Natural killer cell treated with Interleukin-12 subunit alpha and Interleukin-12 subunit beta and Interleukin-15 and Interleukin-18, amount 100 ng/mL, for 72 hours (primary cell): ENCODE measurements at regions not wholly inside any gene's neighbourhood (a gene's known extent, or its start where the extent isn't known, plus 50 kb on each side); places are given as distances from the start of the nearest gene placed in this dataset.
"Not testable (repeated sequence)": the region's sequence is repeated elsewhere in the genome, so short reads cannot be mapped to it uniquely, and the experiment has no call there.

ENCODE experiments used
- ATAC-seq, 2 donors: fragments of 150-1000 bp; cut with Tn5 transposase in 1 of 2; sonication (Bioruptor Pico), chemical (Tn5 transposase) in 1 of 2; 2 replicates each; pipeline ENCODE4 v1.10.0; 2021
- DNase-seq: peaks from one replicate; pipeline ENCODE4 v3.0.0; 2022; ENCODE audit warnings: low spot score
- H3K27ac Mint-ChIP-seq, 2 donors: 1 replicate in 1 of 2; 2 replicates in 1 of 2; pipeline ENCODE4 v1.8.0; 2022; ENCODE audit warnings: mixed read lengths in 2 of 2, mild to moderate bottlenecking in 1 of 2, moderate library complexity in 1 of 2
- H3K27me3 Mint-ChIP-seq, 2 donors: 1 replicate in 1 of 2; 2 replicates in 1 of 2; pipeline ENCODE4 v1.8.0; 2022; ENCODE audit warnings: mixed read lengths in 2 of 2
- H3K36me3 Mint-ChIP-seq: one replicate; pipeline ENCODE4 v1.8.0; 2022; ENCODE audit warnings: mixed read lengths
- H3K4me1 Mint-ChIP-seq, 2 donors: 1 replicate in 1 of 2; 2 replicates in 1 of 2; pipeline ENCODE4 v1.8.0; 2022; ENCODE audit warnings: low read depth in 2 of 2, mixed read lengths in 2 of 2, mild to moderate bottlenecking in 1 of 2
- H3K4me3 Mint-ChIP-seq: one replicate; pipeline ENCODE4 v1.8.0; 2022; ENCODE audit warnings: mixed read lengths
- H3K9me3 Mint-ChIP-seq: 2 replicates; pipeline ENCODE4 v1.8.0; 2022; ENCODE audit warnings: mixed read lengths

- Mint-ChIP-seq H3K27me3 (no peaks in the 10 kb centered on the region), H3K4me1 (peaks cover 11 to 28% of the 10 kb centered on the region in 2 donors)
Measured at GRCh38 chr5:40346901-40347300, 332.8 kb upstream of the PTGER4 start.

GRCh38 chr5:40338434-40338833 is 341.3 kb upstream of the PTGER4 start:
- peak overlapping the region; percentile 92 for H3K4me3 Mint-ChIP-seq
- H3K27me3 Mint-ChIP-seq, DNase-seq: not testable (repeated sequence)
- peak; percentile 65 to 77 for ATAC-seq
- H3K36me3 Mint-ChIP-seq: peaks cover 56% of the 10 kb centered on the region
- peaks cover 60 to 61% of the 10 kb centered on the region in 2 donors for H3K4me1 Mint-ChIP-seq
- H3K9me3 Mint-ChIP-seq: peaks cover 24% of the 10 kb centered on the region
- peak overlapping the region; percentile 94 to 98 for H3K27ac Mint-ChIP-seq

More at GRCh38 chr5:40346901-40347300, 332.8 kb upstream of the PTGER4 start:
- ATAC-seq: no peak
- Mint-ChIP-seq H3K27ac (peak overlapping the region in 1 of 2 donors; percentile 2), H3K4me3 (no peak overlapping the region), H3K36me3 (peaks cover 40% of the 10 kb centered on the region), H3K9me3 (peaks cover 25% of the 10 kb centered on the region)
- no peak for DNase-seq

DNA sequence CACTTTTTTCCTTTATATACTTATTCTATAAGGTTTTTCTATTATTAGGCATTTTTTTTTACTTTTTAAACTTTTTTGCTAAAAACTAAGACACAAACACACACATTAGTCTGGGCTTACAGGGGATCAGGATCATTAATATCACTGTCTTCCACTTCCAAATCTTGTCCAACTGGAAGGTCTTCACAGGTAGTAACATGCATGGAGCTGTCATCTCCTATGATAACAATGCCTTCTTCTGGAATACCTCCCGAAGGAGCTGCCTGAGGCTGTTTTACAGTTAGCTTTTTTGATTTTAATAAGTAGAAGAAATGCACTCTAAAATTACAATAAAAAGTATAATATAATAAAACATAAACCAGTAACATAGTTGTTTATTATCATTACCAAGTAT is 345.5 kb upstream of the PTGER4 start:
- peaks cover 11% of the 10 kb centered on the region for H3K9me3 Mint-ChIP-seq
- no peak for DNase-seq
- H3K27me3 Mint-ChIP-seq: no peaks in the 10 kb centered on the region
- H3K4me3 Mint-ChIP-seq: no peak overlapping the region
- H3K27ac Mint-ChIP-seq: peak overlapping the region; percentile 94 to 98
- peaks cover 50 to 55% of the 10 kb centered on the region in 2 donors for H3K4me1 Mint-ChIP-seq
- ATAC-seq: no peak
- peaks cover 33% of the 10 kb centered on the region for H3K36me3 Mint-ChIP-seq

DNA sequence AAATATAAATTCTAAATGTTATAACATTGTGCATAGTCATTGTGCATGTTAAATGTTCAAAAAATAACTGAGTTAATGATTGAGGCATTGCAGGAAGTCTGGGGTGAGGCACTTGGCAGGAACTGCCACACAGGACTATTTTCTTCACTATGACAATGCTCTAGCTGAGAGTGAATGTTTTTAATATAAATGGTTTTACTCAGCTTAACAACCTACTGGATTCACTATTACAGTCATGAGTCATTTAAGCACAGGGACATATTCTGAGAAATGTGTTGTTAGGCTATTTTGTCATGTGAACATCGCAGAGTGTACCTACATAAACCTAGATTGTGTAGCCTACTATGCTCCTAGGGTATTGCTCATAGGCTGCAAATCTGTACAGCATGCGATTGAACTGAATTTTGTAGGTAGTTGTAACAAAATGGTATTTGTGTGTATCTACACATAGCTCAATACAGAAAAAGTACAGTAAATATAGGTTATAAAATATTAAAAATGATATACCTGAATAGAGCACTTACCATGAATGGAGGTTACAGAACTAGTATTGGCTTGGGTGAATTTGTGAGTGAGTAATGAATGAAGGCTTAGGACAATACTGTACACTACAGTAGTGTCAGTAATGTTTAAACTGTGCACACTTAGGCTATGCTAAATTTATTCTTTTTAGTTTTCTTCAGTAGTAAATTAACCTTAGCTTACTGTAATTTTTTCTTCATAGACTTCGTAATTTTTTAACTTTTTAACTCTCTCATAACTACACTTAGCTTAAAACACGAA is 346.1 kb upstream of the PTGER4 start:
- ATAC-seq (peak; percentile 95 to 97), DNase-seq (no peak)
- Mint-ChIP-seq H3K36me3 (peaks cover 31% of the 10 kb centered on the region), H3K27ac (peak overlapping the region; percentile 94 to 98), H3K9me3 (peaks cover 10% of the 10 kb centered on the region), H3K4me1 (peaks cover 44 to 49% of the 10 kb centered on the region in 2 donors), H3K27me3 (no peaks in the 10 kb centered on the region), H3K4me3 (peak overlapping the region; percentile 47)

GRCh38 chr5:40332970-40333369 is 346.7 kb upstream of the PTGER4 start:
- Mint-ChIP-seq H3K36me3 (peaks cover 29% of the 10 kb centered on the region), H3K4me1 (peaks cover 38 to 42% of the 10 kb centered on the region in 2 donors), H3K9me3 (peaks cover 9% of the 10 kb centered on the region), H3K4me3 (peak overlapping the region; percentile 22), H3K27ac (peak overlapping the region; percentile 94 to 98), H3K27me3 (no peaks in the 10 kb centered on the region)
- no peak for DNase-seq
- ATAC-seq: no peak

GRCh38 chr5:40331616-40332015 is 348.1 kb upstream of the PTGER4 start:
- DNase-seq (no peak), ATAC-seq (no peak)
- Mint-ChIP-seq H3K9me3 (peaks cover under 1% of the 10 kb centered on the region), H3K36me3 (peaks cover 16% of the 10 kb centered on the region), H3K27me3 (no peaks in the 10 kb centered on the region), H3K4me3 (no peak overlapping the region), H3K27ac (peak overlapping the region; percentile 56 to 79), H3K4me1 (peaks cover 24 to 29% of the 10 kb centered on the region in 2 donors)

DNA sequence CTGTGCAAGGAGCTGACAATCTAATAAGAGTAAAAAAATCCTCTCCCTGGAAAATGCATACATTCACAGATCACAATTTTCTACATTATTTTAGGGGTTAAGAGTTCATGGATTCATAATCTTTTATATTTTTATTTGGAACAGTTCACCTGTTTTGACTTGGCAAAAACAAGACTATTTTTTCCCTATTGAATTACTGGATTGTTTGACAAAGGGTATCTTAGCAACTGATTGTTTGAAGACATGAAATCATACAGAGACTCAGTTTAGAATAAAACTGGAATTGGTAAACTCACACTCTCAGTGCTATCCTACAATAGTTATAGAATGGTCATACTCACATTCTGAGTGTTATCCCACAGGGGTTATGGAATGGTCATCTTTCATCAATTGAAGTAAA is 358.2 kb upstream of the PTGER4 start:
- Mint-ChIP-seq H3K27ac (peak overlapping the region in 1 of 2 donors; percentile 70), H3K27me3 (no peaks in the 10 kb centered on the region), H3K4me3 (no peak overlapping the region), H3K36me3 (peaks cover 5% of the 10 kb centered on the region), H3K9me3 (no peaks in the 10 kb centered on the region), H3K4me1 (peaks cover 20 to 24% of the 10 kb centered on the region in 2 donors)
- no peak for ATAC-seq
- DNase-seq: no peak

- Mint-ChIP-seq H3K4me3 (no peak overlapping the region), H3K27me3 (peaks cover 0 to 7% of the 10 kb centered on the region in 2 donors), H3K36me3 (peaks cover 5% of the 10 kb centered on the region), H3K4me1 (peaks cover 15 to 17% of the 10 kb centered on the region in 2 donors), H3K27ac (no peak overlapping the region), H3K9me3 (no peaks in the 10 kb centered on the region)
- no peak for ATAC-seq
- DNase-seq: no peak
Measured at GRCh38 chr5:40318395-40318794, 361.3 kb upstream of the PTGER4 start.

- Mint-ChIP-seq H3K9me3 (no peaks in the 10 kb centered on the region), H3K27me3 (peaks cover 0 to 7% of the 10 kb centered on the region in 2 donors)
- ATAC-seq: no peak
Measured at GRCh38 chr5:40317023-40317422, 362.7 kb upstream of the PTGER4 start.

DNA sequence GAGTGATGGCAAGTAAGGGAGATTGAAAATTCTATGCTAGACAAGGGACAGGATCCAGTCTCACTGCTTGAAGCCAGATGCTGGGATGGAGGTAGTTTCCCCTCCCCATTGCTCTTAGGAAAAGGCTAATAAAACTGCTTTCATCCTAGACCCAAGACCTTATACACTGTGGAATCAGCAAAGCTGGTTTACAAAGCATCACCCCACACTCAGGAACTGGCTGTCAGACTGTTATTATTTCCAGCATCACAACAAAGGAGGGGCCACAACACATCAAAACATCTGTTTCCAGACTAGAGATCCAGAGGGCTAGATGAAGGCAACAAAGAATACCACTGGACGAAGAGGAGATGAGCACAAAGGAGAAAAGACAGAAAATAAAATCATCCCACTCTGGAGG is 364.6 kb upstream of the PTGER4 start:
- H3K4me1 Mint-ChIP-seq: peaks cover 8 to 10% of the 10 kb centered on the region in 2 donors
- H3K4me3 Mint-ChIP-seq: no peak overlapping the region
- no peak for ATAC-seq
- H3K36me3 Mint-ChIP-seq: no peaks in the 10 kb centered on the region
- DNase-seq: no peak
- H3K27me3 Mint-ChIP-seq: peaks cover 0 to 7% of the 10 kb centered on the region in 2 donors
- no peaks in the 10 kb centered on the region for H3K9me3 Mint-ChIP-seq
- no peak overlapping the region for H3K27ac Mint-ChIP-seq

More at GRCh38 chr5:40317023-40317422, 362.7 kb upstream of the PTGER4 start:
- Mint-ChIP-seq H3K4me3 (no peak overlapping the region), H3K27ac (no peak overlapping the region), H3K36me3 (no peaks in the 10 kb centered on the region), H3K4me1 (peaks cover 10% of the 10 kb centered on the region in 2 donors)
- DNase-seq: no peak

- Mint-ChIP-seq H3K36me3 (no peaks in the 10 kb centered on the region), H3K9me3 (no peaks in the 10 kb centered on the region), H3K4me3 (no peak overlapping the region), H3K27ac (no peak overlapping the region), H3K27me3 (peaks cover 0 to 7% of the 10 kb centered on the region in 2 donors), H3K4me1 (peaks cover 8 to 10% of the 10 kb centered on the region in 2 donors)
- ATAC-seq (no peak), DNase-seq (no peak)
Measured at GRCh38 chr5:40314275-40314674, 365.4 kb upstream of the PTGER4 start.

GRCh38 chr5:40312205-40312604 is 367.5 kb upstream of the PTGER4 start:
- Mint-ChIP-seq H3K27me3 (peaks cover 0 to 7% of the 10 kb centered on the region in 2 donors), H3K4me3 (no peak overlapping the region), H3K27ac (peak overlapping the region in 1 of 2 donors; percentile 8), H3K9me3 (peaks cover 3% of the 10 kb centered on the region), H3K4me1 (peaks cover 5 to 12% of the 10 kb centered on the region in 2 donors), H3K36me3 (no peaks in the 10 kb centered on the region)
- DNase-seq (no peak), ATAC-seq (no peak)

DNA sequence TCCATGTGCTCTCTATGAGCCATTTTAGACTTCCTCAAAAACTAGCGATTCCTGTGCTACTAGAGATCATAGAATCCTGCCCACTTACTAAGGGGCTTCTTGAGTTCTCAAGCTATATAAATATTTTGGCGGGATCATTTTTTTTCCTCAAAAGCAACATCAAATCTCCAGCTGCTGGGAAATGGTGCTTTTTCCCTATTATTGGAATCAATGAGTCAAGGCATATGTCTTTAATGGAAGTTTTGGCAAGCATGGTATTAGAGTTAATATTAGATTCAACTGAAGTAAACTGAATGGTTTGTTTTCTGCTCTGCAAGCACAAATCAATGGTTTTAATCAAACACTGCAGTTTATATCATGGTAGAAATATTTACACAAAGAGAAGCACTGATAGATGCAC is 369.9 kb upstream of the PTGER4 start:
- ATAC-seq (no peak), DNase-seq (no peak)
- H3K27ac Mint-ChIP-seq: no peak overlapping the region
- peaks cover 0 to 6% of the 10 kb centered on the region in 2 donors for H3K4me1 Mint-ChIP-seq
- no peaks in the 10 kb centered on the region for H3K27me3 Mint-ChIP-seq
- no peaks in the 10 kb centered on the region for H3K36me3 Mint-ChIP-seq
- no peak overlapping the region for H3K4me3 Mint-ChIP-seq
- peaks cover 3% of the 10 kb centered on the region for H3K9me3 Mint-ChIP-seq

DNA sequence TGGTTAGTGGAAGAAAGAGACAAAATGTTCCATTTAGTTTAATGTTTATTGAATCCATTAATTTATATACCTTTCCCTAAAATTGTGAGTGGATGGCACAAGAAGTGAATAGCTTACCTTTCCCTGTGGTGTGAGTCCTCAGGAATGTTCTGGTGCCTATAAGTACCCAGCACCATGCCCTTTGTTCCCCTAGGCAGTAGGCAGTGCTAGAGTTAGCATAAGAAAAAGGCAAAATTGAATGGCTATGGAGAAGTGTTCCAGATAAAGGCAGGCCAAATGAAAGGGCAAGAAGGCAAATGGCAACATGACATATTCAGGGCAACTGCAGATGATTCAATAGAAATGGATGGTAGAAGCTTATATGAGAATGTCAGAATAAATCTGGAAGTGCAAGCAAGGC is 370.8 kb upstream of the PTGER4 start:
- Mint-ChIP-seq H3K4me1 (peaks cover 0 to 6% of the 10 kb centered on the region in 2 donors), H3K9me3 (peaks cover 3% of the 10 kb centered on the region), H3K27ac (no peak overlapping the region), H3K27me3 (no peaks in the 10 kb centered on the region), H3K36me3 (no peaks in the 10 kb centered on the region), H3K4me3 (no peak overlapping the region)
- ATAC-seq (no peak), DNase-seq (no peak)
